Suprapubic skin (tissue), 4 donors: ENCODE measurements at regions not wholly inside any gene's neighbourhood (a gene's known extent, or its start where the extent isn't known, plus 50 kb on each side); places are given as distances from the start of the nearest gene placed in this dataset.

Source experiments
- DNase-seq, 2 donors: peaks; one replicate each; pipeline ENCODE4 v3.0.0-alpha.2; 2019; ENCODE audit warnings: low spot score in 2 of 2
- H3K27ac ChIP-seq: fragments of 200-600 bp; sonication (generic); one replicate; pipeline ENCODE4 v1.5.1; 2019
- H3K27me3 ChIP-seq: fragments of 200-600 bp; sonication (generic); one replicate; pipeline ENCODE4 v1.5.1; 2019
- H3K36me3 ChIP-seq: fragments of 200-600 bp; sonication (generic); one replicate; pipeline ENCODE4 v1.5.1; 2019
- H3K4me1 ChIP-seq: fragments of 200-600 bp; sonication (generic); one replicate; pipeline ENCODE4 v1.5.1; 2019
- H3K4me3 ChIP-seq: fragments of 200-600 bp; sonication (generic); one replicate; pipeline ENCODE4 v1.5.1; 2019; ENCODE audit warnings: mild to moderate bottlenecking
- H3K9me3 ChIP-seq: fragments of 200-600 bp; sonication (generic); one replicate; pipeline ENCODE4 v1.5.1; 2019
- CTCF ChIP-seq, 2 donors: fragments of 200-600 bp in 1 of 2; fragments of 450-650 bp in 1 of 2; sonication (generic) in 1 of 2; IDR thresholded peaks; one replicate each; pipeline ENCODE4 v1.5.1; 2016 to 2019; ENCODE audit warnings: antibody characterized with exemption in 2 of 2, mild to moderate bottlenecking in 1 of 2, moderate library complexity in 1 of 2
- EP300 ChIP-seq: sonication (generic); formaldehyde crosslinking; IDR thresholded peaks from one replicate; pipeline ENCODE4 v1.6.1; 2017; ENCODE audit warnings: antibody characterized with exemption
- POLR2A ChIP-seq, 2 donors: fragments of 450-650 bp; IDR thresholded peaks; one replicate each; pipeline ENCODE4 v1.6.1; 2017; ENCODE audit warnings: antibody characterized with exemption in 2 of 2, mild to moderate bottlenecking in 2 of 2, moderate library complexity in 2 of 2
- POLR2AphosphoS5 ChIP-seq, 3 donors: sonication (generic); formaldehyde crosslinking; IDR thresholded peaks; one replicate each; pipeline ENCODE4 v1.6.1; 2017; ENCODE audit warnings: antibody characterized with exemption in 3 of 3
- WGBS: methylation state at CpG from one replicate; pipeline ENCODE4 v1.1.5; 2018; 5-methylcytosine and 5-hydroxymethylcytosine counted together

GRCh38 chr11:103622296-103622695 is 414.1 kb upstream of the DDI1 start:
- TF ChIP-seq POLR2AphosphoS5 (IDR thresholded peaks at IDR 0.05) (no peak), CTCF (IDR thresholded peaks at IDR 0.05) (no peak), POLR2A (IDR thresholded peaks at IDR 0.05) (no peak), EP300 (no peak)
- H3K27ac ChIP-seq, result no peak overlapping the region
- WGBS, result 54% methylated on average over 2 of the region's 2 CpGs
- no peak for DNase-seq
- H3K36me3 ChIP-seq, result no peaks in the 10 kb centered on the region
- H3K4me3 ChIP-seq, result no peak overlapping the region
- H3K9me3 ChIP-seq, result no peaks in the 10 kb centered on the region
- H3K27me3 ChIP-seq, result no peaks in the 10 kb centered on the region
- no peaks in the 10 kb centered on the region for H3K4me1 ChIP-seq

GRCh38 chr11:103623933-103624332 is 412.5 kb upstream of the DDI1 start:
- no peak for DNase-seq
- 78% methylated on average over 1 of the region's 1 CpG for WGBS
- TF ChIP-seq POLR2A (IDR thresholded peaks at IDR 0.05), result no peak
- TF ChIP-seq POLR2AphosphoS5 (IDR thresholded peaks at IDR 0.05), result no peak
- TF ChIP-seq CTCF (IDR thresholded peaks at IDR 0.05), result no peak
- Histone ChIP-seq H3K27ac (no peak overlapping the region), H3K9me3 (no peaks in the 10 kb centered on the region), H3K27me3 (no peaks in the 10 kb centered on the region), H3K4me1 (no peaks in the 10 kb centered on the region), H3K36me3 (no peaks in the 10 kb centered on the region), H3K4me3 (no peak overlapping the region)

- no peaks in the 10 kb centered on the region for H3K36me3 ChIP-seq
- H3K9me3 ChIP-seq, result no peaks in the 10 kb centered on the region
- no peak for DNase-seq
- no peak overlapping the region for H3K27ac ChIP-seq
- H3K4me1 ChIP-seq, result no peaks in the 10 kb centered on the region
- TF ChIP-seq EP300 (no peak), POLR2AphosphoS5 (IDR thresholded peaks at IDR 0.05) (no peak), CTCF (IDR thresholded peaks at IDR 0.05) (no peak), POLR2A (IDR thresholded peaks at IDR 0.05) (no peak)
- 74% methylated on average over 5 of the region's 5 CpGs for WGBS
- no peak overlapping the region for H3K4me3 ChIP-seq
- no peaks in the 10 kb centered on the region for H3K27me3 ChIP-seq
These were observed 411.5 kb upstream of the DDI1 start for GRCh38 chr11:103624708-103625623.

DNA sequence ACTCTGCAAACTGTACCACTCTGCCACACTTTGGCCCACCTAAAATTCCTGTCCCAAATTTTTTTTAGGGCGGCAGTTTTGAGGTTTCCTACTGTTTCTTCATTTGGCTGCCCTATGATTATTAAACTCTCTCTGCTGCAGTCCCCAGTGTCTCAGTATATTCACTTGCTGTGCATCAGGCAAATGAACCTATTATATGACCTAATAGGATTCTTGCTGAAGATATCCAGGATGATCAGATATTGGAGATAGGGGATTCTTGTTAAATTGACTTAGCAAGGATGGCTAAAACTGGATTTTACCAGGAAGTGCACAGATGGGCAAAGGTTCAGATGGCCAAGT is 410.8 kb upstream of the DDI1 start:
- Histone ChIP-seq H3K36me3 (no peaks in the 10 kb centered on the region), H3K4me1 (no peaks in the 10 kb centered on the region), H3K4me3 (no peak overlapping the region), H3K27ac (no peak overlapping the region), H3K9me3 (no peaks in the 10 kb centered on the region), H3K27me3 (no peaks in the 10 kb centered on the region)
- no peak for TF ChIP-seq POLR2AphosphoS5 (IDR thresholded peaks at IDR 0.05)
- no peak for TF ChIP-seq EP300
- TF ChIP-seq POLR2A (IDR thresholded peaks at IDR 0.05), result no peak
- TF ChIP-seq CTCF (IDR thresholded peaks at IDR 0.05), result no peak
- no peak for DNase-seq
- 0% methylated on average over 1 of the region's 1 CpG for WGBS

DNA sequence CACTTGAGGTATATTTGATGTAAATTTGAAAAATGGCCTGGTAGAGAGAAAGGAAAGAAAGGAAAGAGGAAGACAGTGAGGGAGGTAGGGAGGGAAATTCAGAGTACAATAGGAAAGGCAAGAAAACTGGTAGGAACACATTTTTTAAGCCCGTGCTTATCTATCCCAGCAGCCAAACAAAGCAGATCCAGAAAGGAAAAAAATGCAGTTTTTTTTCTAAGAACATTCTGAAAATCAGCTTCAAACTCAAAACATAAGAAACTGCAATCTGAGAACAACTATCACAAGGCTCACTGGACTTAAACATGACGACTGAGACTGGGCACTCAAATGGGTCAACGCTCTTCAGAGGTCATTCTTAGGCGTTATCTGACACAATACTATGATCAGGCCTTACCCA is 408.3 kb upstream of the DDI1 start:
- Histone ChIP-seq H3K27ac (no peak overlapping the region), H3K4me3 (no peak overlapping the region), H3K4me1 (no peaks in the 10 kb centered on the region), H3K9me3 (no peaks in the 10 kb centered on the region), H3K36me3 (no peaks in the 10 kb centered on the region), H3K27me3 (no peaks in the 10 kb centered on the region)
- 79% methylated on average over 4 of the region's 4 CpGs for WGBS
- TF ChIP-seq POLR2AphosphoS5 (IDR thresholded peaks at IDR 0.05) (no peak), CTCF (IDR thresholded peaks at IDR 0.05) (no peak), EP300 (no peak), POLR2A (IDR thresholded peaks at IDR 0.05) (no peak)
- DNase-seq, result no peak
